ENCODE measurements at regions not wholly inside any gene's neighbourhood (a gene's known extent, or its start where the extent isn't known, plus 50 kb on each side); places are given as distances from the start of the nearest gene placed in this dataset.

- no peak for TF ChIP-seq POLR2A (IDR thresholded peaks at IDR 0.05)
- TF ChIP-seq, protein P1, sequence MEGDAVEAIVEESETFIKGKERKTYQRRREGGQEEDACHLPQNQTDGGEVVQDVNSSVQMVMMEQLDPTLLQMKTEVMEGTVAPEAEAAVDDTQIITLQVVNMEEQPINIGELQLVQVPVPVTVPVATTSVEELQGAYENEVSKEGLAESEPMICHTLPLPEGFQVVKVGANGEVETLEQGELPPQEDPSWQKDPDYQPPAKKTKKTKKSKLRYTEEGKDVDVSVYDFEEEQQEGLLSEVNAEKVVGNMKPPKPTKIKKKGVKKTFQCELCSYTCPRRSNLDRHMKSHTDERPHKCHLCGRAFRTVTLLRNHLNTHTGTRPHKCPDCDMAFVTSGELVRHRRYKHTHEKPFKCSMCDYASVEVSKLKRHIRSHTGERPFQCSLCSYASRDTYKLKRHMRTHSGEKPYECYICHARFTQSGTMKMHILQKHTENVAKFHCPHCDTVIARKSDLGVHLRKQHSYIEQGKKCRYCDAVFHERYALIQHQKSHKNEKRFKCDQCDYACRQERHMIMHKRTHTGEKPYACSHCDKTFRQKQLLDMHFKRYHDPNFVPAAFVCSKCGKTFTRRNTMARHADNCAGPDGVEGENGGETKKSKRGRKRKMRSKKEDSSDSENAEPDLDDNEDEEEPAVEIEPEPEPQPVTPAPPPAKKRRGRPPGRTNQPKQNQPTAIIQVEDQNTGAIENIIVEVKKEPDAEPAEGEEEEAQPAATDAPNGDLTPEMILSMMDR (IDR thresholded peaks at IDR 0.05), result no peak
- no peak for TF ChIP-seq EP300 (IDR thresholded peaks at IDR 0.05)
- no peak for TF ChIP-seq POLR2AphosphoS5 (IDR thresholded peaks at IDR 0.05)
Observed at GRCh38 chr4:18767921-18768320, 746.4 kb upstream of the LCORL start.
